AG04449 (cell line): ENCODE measurements at regions not wholly inside any gene's neighbourhood (a gene's known extent, or its start where the extent isn't known, plus 50 kb on each side); places are given as distances from the start of the nearest gene placed in this dataset.

Experiments used
- CTCF ChIA-PET: fragments of 350-600 bp; formaldehyde crosslinking; extraction: SDS; loops from one replicate; lab custom pipeline; 2021; ENCODE audit warnings: antibody characterized with exemption; lab: Yijun Ruan, JAX
- POLR2A ChIA-PET: fragments of 400-600, 350-600 bp; formaldehyde crosslinking; extraction: SDS; loops from one replicate; lab custom pipeline; 2020; ENCODE audit warnings: antibody characterized with exemption, inconsistent platforms; lab: Yijun Ruan, JAX
- DNase-seq: peaks from one replicate; pipeline ENCODE4 v3.0.0-alpha.2; 2010; ENCODE audit warnings: low read depth, low spot score
- H3K4me3 ChIP-seq: 2 replicates; pipeline ENCODE4 v1.5.1; 2011; ENCODE audit warnings: low read depth, mild to moderate bottlenecking, control low read depth, low read length
- CTCF ChIP-seq: IDR thresholded peaks from one replicate; pipeline ENCODE4 v1.5.1; 2011; ENCODE audit warnings: mild to moderate bottlenecking, moderate library complexity, low read length, control low read depth, inconsistent platforms; ENCODE audit not compliant: insufficient read depth; ENCODE audit errors: missing control alignments

GRCh38 chrX:124984140-124984813 lies 335.4 kb upstream of the TEX13C start:
- TF ChIP-seq CTCF = no peak
- no peak for DNase-seq
- ChIA-PET CTCF (no interaction called here), POLR2A (no interaction called here)
- H3K4me3 ChIP-seq = no peak overlapping the region

DNA sequence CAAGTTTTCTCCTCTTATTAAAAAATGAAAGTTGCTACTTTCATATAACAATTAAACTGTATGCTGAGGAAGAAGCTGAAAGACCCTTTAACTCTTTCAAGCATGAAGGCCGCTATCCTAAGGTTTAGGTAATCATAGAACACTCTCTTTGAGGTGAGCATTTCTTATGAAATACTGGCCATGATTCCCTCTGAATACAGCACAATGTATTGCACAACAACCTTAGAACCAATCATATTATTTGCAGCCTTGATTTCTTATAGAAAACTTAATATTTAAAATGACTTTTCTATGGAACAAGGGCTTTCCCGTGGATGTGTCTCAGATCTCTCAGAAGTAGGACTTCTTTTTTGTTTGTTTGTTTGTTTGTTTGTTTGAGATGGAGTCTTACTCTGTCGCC lies 333.4 kb upstream of the TEX13C start:
- POLR2A ChIA-PET = no interaction called here
- H3K4me3 ChIP-seq = no peak overlapping the region
- DNase-seq = no peak
- CTCF ChIA-PET = no interaction called here
- no peak for TF ChIP-seq CTCF

DNA sequence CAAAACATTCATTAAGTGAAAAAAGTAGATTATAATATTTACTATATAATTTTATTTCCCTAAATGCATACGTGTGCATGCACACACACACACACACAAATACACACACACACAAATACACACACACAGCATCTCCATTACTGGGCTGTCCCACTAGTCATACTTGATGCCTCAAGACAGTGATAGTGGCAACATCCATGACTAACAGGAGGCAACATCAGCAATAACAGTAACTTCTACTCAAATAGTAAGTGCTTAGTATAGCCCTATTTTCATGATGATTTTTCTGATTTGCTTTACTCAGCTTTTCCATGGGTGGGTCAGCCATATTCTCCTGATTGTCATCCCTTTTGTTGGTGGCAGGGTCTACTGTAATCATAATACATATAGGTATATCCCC lies 325.9 kb upstream of the TEX13C start:
- CTCF ChIA-PET = no interaction called here

DNA sequence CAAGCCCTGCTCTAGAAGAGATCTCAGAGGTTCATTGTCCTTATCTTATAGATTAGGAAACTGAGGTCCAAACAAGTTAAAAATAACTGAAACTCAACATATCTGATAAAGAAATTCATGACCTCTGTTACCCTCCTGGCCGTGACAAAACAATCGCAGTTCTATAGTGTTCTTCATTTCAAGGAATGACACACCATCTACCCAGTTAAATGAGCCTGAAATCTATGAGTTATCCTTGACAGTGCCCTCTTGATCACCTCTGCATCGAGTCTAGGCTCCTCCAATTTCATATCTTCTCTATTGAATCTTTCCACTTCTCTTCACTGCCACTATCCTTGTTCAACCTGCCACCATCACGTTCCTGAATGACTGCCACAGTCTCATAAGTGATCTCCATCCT lies 325.3 kb upstream of the TEX13C start:
- DNase-seq = no peak
- TF ChIP-seq CTCF = no peak
- ChIA-PET CTCF (no interaction called here), POLR2A (no interaction called here)
- no peak overlapping the region for H3K4me3 ChIP-seq

More for the DNA sequence above, 325.9 kb upstream of the TEX13C start:
- POLR2A ChIA-PET = no interaction called here
- H3K4me3 ChIP-seq = no peak overlapping the region
- DNase-seq = no peak
- TF ChIP-seq CTCF = no peak

DNA sequence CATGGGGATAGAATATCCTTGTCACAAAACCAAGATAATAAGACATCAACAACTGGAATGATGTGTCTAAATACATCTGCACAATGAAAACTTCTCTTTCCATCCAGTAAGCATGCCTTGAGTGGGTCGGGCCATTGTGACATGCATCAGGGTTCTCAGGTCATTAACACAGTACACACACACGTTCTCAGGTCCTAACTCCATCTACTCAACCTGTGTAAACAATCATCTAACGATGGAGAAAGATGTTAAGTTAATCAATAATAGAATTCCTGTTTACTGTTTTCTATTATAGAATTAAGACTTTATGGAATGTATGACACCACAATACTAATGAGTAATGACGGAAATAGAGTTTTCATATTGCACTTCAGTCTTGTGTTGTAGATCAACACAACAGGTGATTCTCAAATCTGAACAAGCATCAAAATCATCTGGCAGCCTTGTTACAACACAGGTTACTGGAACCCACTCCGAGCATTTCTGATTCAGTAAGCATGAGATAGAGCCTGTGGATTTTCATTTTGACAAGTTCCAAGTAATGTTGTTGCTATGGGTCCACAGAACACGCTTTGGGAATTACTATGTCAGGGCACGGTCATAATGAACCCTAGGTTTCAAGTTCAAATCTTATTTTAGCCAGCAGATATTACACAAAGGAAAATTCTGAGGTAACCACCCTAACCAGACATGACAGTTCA lies 315.8 kb upstream of the TEX13C start:
- CTCF ChIA-PET = no interaction called here

More for the DNA sequence above, 315.8 kb upstream of the TEX13C start:
- H3K4me3 ChIP-seq = no peak overlapping the region
- TF ChIP-seq CTCF = no peak
- DNase-seq = no peak
- POLR2A ChIA-PET = no interaction called here
